Heart left ventricle (tissue), 16 donors: ENCODE measurements at regions not wholly inside any gene's neighbourhood (a gene's known extent, or its start where the extent isn't known, plus 50 kb on each side); places are given as distances from the start of the nearest gene placed in this dataset.
A peak's percentile ranks its signal among the peaks of the same experiment; 100 is the strongest.

Experiments used
- ATAC-seq, 4 donors: fragments of 200-7000 bp; cut with Tn5 transposase; one replicate each; pipeline ENCODE4 v1.9.1; 2020 to 2022; ENCODE audit warnings: moderate library complexity in 4 of 4, mild to moderate bottlenecking in 3 of 4, moderate number of reproducible peaks in 1 of 4
- DNase-seq, 5 donors: peaks; one replicate each; pipeline ENCODE4 v3.0.0-alpha.2; 2020
- H3K27ac ChIP-seq, 12 donors: fragments of 200-600 bp; sonication (generic) in 4 of 12; one replicate each; pipeline versions ENCODE4 v1.5.0 to v1.8.0; 2016 to 2022; ENCODE audit warnings: mild to moderate bottlenecking in 2 of 12
- H3K27me3 ChIP-seq, 9 donors: fragments of 200-600 bp; sonication (generic) in 2 of 9; one replicate each; pipeline versions ENCODE4 v1.5.1 to v1.8.0; 2016 to 2022; ENCODE audit warnings: mild to moderate bottlenecking in 3 of 9
- H3K36me3 ChIP-seq, 9 donors: fragments of 200-600 bp; sonication (generic) in 2 of 9; one replicate each; pipeline versions ENCODE4 v1.5.0 to v1.8.0; 2018 to 2022; ENCODE audit warnings: mild to moderate bottlenecking in 2 of 9
- H3K4me1 ChIP-seq, 12 donors: fragments of 200-600 bp; sonication (generic) in 4 of 12; one replicate each; pipeline versions ENCODE4 v1.5.0 to v1.8.0; 2016 to 2022; ENCODE audit warnings: mild to moderate bottlenecking in 3 of 12
- H3K4me3 ChIP-seq, 12 donors: fragments of 200-600 bp; sonication (generic) in 4 of 12; one replicate each; pipeline versions ENCODE4 v1.5.0 to v1.8.0; 2017 to 2022; ENCODE audit warnings: mild to moderate bottlenecking in 9 of 12, moderate library complexity in 4 of 12
- H3K9me3 ChIP-seq, 12 donors: fragments of 200-600 bp; sonication (generic) in 4 of 12; one replicate each; pipeline versions ENCODE4 v1.5.0 to v1.8.0; 2016 to 2022; ENCODE audit warnings: mild to moderate bottlenecking in 1 of 12
- CTCF ChIP-seq, 12 donors: fragments of 200-600 bp; sonication (generic) in 4 of 12; IDR thresholded peaks; one replicate each; pipeline versions ENCODE4 v1.5.0 to v1.8.0; 2018 to 2022; ENCODE audit warnings: antibody characterized with exemption in 12 of 12, mild to moderate bottlenecking in 5 of 12
- POLR2A ChIP-seq, 2 donors: fragments of 450-650 bp; IDR thresholded peaks; one replicate each; pipeline ENCODE4 v1.6.1; 2017; ENCODE audit warnings: antibody characterized with exemption in 2 of 2, mild to moderate bottlenecking in 2 of 2, moderate library complexity in 2 of 2
- WGBS, 4 donors: extraction: QIAGEN DNeasy Blood & Tissue Kit in 2 of 4; methylation state at CpG; one replicate each; pipeline versions ENCODE4 v1.1.5 to v1.1.7; 2013 to 2018; 5-methylcytosine and 5-hydroxymethylcytosine counted together
- intact Hi-C, 10 donors: fragments of 100-400 bp; cut with DNase I; formaldehyde crosslinking; loops; one replicate each; pipeline versions ENCODE4 v1.11.1 to v1.14.2; 2022
- donor health status: ischemic (EF 13 %, LVEDD 7.1; RV severe dilation, severe dysfunction).
- donor health status: healthy with polysubstance abuse.
- donor health status: DM: no; HTN: yes; CAD: no.
- donor health status: DM: no; HTN: no; CAD: no.
- donor health status: ischemic (EF 25% LVEDD 6.9; RV normal size, moderate dysfunction).
- donor health status: ischemic (EF 25% LVEDD 5.7; RV mildly dilated, moderate dysfunction).
- donor health status: healthy.
- donor health status: DM: yes; HTN: yes; CAD: no.
- donor health status: ischemic (EF 35%, LVEDD 5.7; RV mildly dilated, moderate dysfunction).
- donor health status: nonischemic (EF 11% LVEDD 7.7; RV severe dilation, severe dysfunction).
- donor health status: DM: yes; HTN: yes; CAD: no.
- donor health status: PGD.
- donor health status: ischemic (EF 29% LVEDD 5.4; RV normal size, mild dysfunction).
- donor health status: nonischemic (EF 23%, LVEDD 6.1; RV moderate dilation, normal function).

- H3K4me3 ChIP-seq: no peak overlapping the region
- WGBS, 4 donors: 42 to 51% (median 47%) methylated on average over 7 of the region's 7 CpGs
- DNase-seq: no peak
- H3K27ac ChIP-seq: peak overlapping the region in 5 of 12 donors; percentile 6 to 59 (median 41)
- H3K9me3 ChIP-seq: peaks cover 0 to 16% (median 7%) of the 10 kb centered on the region in 12 donors
- intact Hi-C loops: loop anchor here in 2 of 10 donors (10.0 kb wide), 2 partner anchors 96 to 224 kb away; partner anchors contain the start of gene ETS2 (in 1 of the 2)
- TF ChIP-seq POLR2A (IDR thresholded peaks at IDR 0.05): no peak
- TF ChIP-seq CTCF (IDR thresholded peaks at IDR 0.05): no peak
- peak in 3 of 4 donors; percentile 30 to 47 (median 33) for ATAC-seq
- peaks cover 0 to 33% (median 20%) of the 10 kb centered on the region in 12 donors for H3K4me1 ChIP-seq
- no peaks in the 10 kb centered on the region for H3K36me3 ChIP-seq
- H3K27me3 ChIP-seq: no peaks in the 10 kb centered on the region
Observed at GRCh38 chr21:39029086-39029755, 154.0 kb downstream of the PSMG1 start.

- TF ChIP-seq POLR2A (IDR thresholded peaks at IDR 0.05) (no peak), CTCF (IDR thresholded peaks at IDR 0.05) (no peak)
- H3K4me3 ChIP-seq: no peak overlapping the region
- 88 to 99% (median 95%) methylated on average over 5 of the region's 5 CpGs for whole genome bisulfite sequencing, 4 donors
- ATAC-seq (no peak), DNase-seq (no peak)
- no peaks in the 10 kb centered on the region for H3K27me3 ChIP-seq
- H3K36me3 ChIP-seq: no peaks in the 10 kb centered on the region
- H3K9me3 ChIP-seq: peaks cover 0 to 16% (median 7%) of the 10 kb centered on the region in 12 donors
- H3K4me1 ChIP-seq: peaks cover 0 to 57% (median 48%) of the 10 kb centered on the region in 12 donors
- H3K27ac ChIP-seq: no peak overlapping the region
- intact Hi-C loops: loop anchor here in 2 of 10 donors (10.0 kb wide), 2 partner anchors 100 to 220 kb away; partner anchors contain the start of gene ETS2 (in 1 of the 2)
Observed at GRCh38 chr21:39025198-39025597, 158.1 kb downstream of the PSMG1 start.

GRCh38 chr21:39024538-39024937 is 158.7 kb downstream of the PSMG1 start:
- ATAC-seq (no peak), DNase-seq (no peak)
- Histone ChIP-seq H3K9me3 (peaks cover 0 to 16% (median 7%) of the 10 kb centered on the region in 12 donors), H3K27ac (no peak overlapping the region), H3K36me3 (no peaks in the 10 kb centered on the region), H3K27me3 (no peaks in the 10 kb centered on the region), H3K4me1 (peaks cover 0 to 51% (median 42%) of the 10 kb centered on the region in 12 donors), H3K4me3 (no peak overlapping the region)
- WGBS, 4 donors: 94 to 99% (median 95%) methylated on average over 2 of the region's 2 CpGs
- TF ChIP-seq CTCF (IDR thresholded peaks at IDR 0.05) (no peak), POLR2A (IDR thresholded peaks at IDR 0.05) (no peak)
- intact Hi-C loops: loop anchor here in 2 of 10 donors (10.0 kb wide), 2 partner anchors 100 to 220 kb away; partner anchors contain the start of gene ETS2 (in 1 of the 2)
